ENCODE measurements at regions not wholly inside any gene's neighbourhood (a gene's known extent, or its start where the extent isn't known, plus 50 kb on each side); places are given as distances from the start of the nearest gene placed in this dataset.
"Not testable (repeated sequence)": the region's sequence is repeated elsewhere in the genome, so short reads cannot be mapped to it uniquely, and the experiment has no call there.

GRCh38 chr1:220454155-220454777 is 73.7 kb upstream of the MARK1 start:
- H3K4me3 ChIP-seq (ENCODE audit: low read depth, low read length) = no peak overlapping the region
- DNase-seq (ENCODE audit: low read depth, low spot score) = no peak
- in situ Hi-C loops (cut with HindIII; ENCODE audit: low sequenced_read_pairs) = no loop called here
- TF ChIP-seq, protein P1, sequence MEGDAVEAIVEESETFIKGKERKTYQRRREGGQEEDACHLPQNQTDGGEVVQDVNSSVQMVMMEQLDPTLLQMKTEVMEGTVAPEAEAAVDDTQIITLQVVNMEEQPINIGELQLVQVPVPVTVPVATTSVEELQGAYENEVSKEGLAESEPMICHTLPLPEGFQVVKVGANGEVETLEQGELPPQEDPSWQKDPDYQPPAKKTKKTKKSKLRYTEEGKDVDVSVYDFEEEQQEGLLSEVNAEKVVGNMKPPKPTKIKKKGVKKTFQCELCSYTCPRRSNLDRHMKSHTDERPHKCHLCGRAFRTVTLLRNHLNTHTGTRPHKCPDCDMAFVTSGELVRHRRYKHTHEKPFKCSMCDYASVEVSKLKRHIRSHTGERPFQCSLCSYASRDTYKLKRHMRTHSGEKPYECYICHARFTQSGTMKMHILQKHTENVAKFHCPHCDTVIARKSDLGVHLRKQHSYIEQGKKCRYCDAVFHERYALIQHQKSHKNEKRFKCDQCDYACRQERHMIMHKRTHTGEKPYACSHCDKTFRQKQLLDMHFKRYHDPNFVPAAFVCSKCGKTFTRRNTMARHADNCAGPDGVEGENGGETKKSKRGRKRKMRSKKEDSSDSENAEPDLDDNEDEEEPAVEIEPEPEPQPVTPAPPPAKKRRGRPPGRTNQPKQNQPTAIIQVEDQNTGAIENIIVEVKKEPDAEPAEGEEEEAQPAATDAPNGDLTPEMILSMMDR (IDR thresholded peaks at IDR 0.05; ENCODE audit: low read depth, low read length) = peak; percentile 15

- no peak for DNase-seq (ENCODE audit: low read depth, low spot score)
- H3K4me3 ChIP-seq (ENCODE audit: low read depth, low read length) = no peak overlapping the region
- in situ Hi-C loops (cut with HindIII; ENCODE audit: low sequenced_read_pairs) = no loop called here
- TF ChIP-seq, protein P1 (IDR thresholded peaks at IDR 0.05; ENCODE audit: low read depth, low read length) = no peak
Observed at GRCh38 chr1:220453371-220453770, 74.6 kb upstream of the MARK1 start.

DNA sequence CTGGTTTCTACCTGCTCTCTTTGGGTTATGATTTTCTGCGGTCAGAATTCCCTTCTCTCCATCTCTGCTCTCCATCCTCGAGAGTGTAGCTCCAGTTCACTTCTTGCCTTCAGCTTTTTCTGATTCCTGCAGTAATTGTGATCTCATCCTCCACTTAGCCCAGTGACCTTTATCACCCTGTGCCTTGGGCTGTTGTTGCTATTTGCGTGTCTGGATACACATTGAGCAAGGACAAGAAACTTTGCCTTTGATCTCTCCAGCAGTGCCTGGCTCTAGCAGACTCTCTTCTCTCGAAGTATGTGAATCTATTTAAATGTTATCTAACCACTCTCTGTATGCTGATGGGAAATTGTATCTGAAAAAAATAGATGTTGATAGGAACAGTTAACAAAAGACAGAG is 76.4 kb upstream of the MARK1 start:
- in situ Hi-C loops (cut with HindIII; ENCODE audit: low sequenced_read_pairs) = no loop called here
- no peak for DNase-seq (ENCODE audit: low read depth, low spot score)
- TF ChIP-seq, protein P1 (IDR thresholded peaks at IDR 0.05; ENCODE audit: low read depth, low read length) = no peak
- no peak overlapping the region for H3K4me3 ChIP-seq (ENCODE audit: low read depth, low read length)

DNA sequence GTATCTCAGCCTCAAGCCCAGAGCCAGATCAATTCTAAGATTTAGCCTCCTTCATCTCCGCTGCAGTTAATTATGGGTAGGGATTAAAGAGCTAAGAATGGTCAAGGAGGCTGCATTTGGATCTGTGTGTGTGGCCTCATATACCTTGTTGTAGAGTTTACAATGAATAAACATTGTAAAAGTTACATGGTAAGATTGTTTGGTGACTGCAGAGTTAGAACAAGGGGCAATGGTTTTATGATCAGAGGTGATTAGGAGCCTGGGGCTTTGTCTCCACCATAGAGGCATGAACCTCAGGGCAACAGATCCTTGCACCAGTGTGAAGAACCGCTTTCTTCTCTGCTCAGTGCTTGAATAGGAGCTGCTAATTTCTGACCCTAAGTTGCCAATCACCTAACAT is 77.0 kb upstream of the MARK1 start:
- no peak overlapping the region for H3K4me3 ChIP-seq (ENCODE audit: low read depth, low read length)
- no peak for DNase-seq (ENCODE audit: low read depth, low spot score)
- TF ChIP-seq, protein P1 (IDR thresholded peaks at IDR 0.05; ENCODE audit: low read depth, low read length) = no peak
- in situ Hi-C loops (cut with HindIII; ENCODE audit: low sequenced_read_pairs) = no loop called here

- H3K4me3 ChIP-seq (ENCODE audit: low read depth, low read length) = no peak overlapping the region
- DNase-seq (ENCODE audit: low read depth, low spot score) = no peak
- in situ Hi-C loops (cut with HindIII; ENCODE audit: low sequenced_read_pairs) = no loop called here
- TF ChIP-seq, protein P1 (IDR thresholded peaks at IDR 0.05; ENCODE audit: low read depth, low read length) = no peak
Observed at GRCh38 chr1:220448217-220448616, 79.7 kb upstream of the MARK1 start.

DNA sequence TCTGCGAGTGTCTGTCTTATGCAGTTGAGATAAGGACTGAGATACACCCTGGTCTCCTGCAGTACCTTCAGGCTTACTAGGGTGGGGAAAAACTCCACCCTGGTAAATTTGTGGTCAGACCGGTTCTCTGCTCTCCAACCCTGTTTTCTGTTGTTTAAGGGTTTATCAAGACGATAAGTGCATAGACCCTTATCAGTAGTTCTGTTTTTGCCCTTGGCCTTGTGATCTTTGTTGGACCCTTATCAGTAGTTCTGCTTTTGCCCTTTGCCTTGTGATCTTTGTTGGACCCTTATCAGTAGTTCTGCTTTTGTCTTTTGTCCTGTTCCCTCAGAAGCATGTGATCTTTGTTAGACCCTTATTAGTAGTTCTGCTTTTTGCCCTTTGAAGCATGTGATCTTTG is 83.3 kb upstream of the MARK1 start:
- DNase-seq (ENCODE audit: low read depth, low spot score); in situ Hi-C loops (cut with HindIII; ENCODE audit: low sequenced_read_pairs); H3K4me3 ChIP-seq (ENCODE audit: low read depth, low read length): not testable (repeated sequence)

- no peak for DNase-seq (ENCODE audit: low read depth, low spot score)
- no peak overlapping the region for H3K4me3 ChIP-seq (ENCODE audit: low read depth, low read length)
- in situ Hi-C loops (cut with HindIII; ENCODE audit: low sequenced_read_pairs) = no loop called here
- TF ChIP-seq, protein P1 (IDR thresholded peaks at IDR 0.05; ENCODE audit: low read depth, low read length) = no peak
Observed at GRCh38 chr1:220441211-220441610, 86.7 kb upstream of the MARK1 start.
